HG02870 (cell line): ENCODE measurements at regions not wholly inside any gene's neighbourhood (a gene's known extent, or its start where the extent isn't known, plus 50 kb on each side); places are given as distances from the start of the nearest gene placed in this dataset.
"Not testable (repeated sequence)": the region's sequence is repeated elsewhere in the genome, so short reads cannot be mapped to it uniquely, and the experiment has no call there.

Experiments
- ATAC-seq: cut with Tn5 transposase; IDR thresholded peaks from one replicate; pipeline ENCODE4 v1.9.1; 2021; ENCODE audit warnings: mild to moderate bottlenecking, moderate library complexity; ENCODE audit not compliant: unreplicated experiment

DNA sequence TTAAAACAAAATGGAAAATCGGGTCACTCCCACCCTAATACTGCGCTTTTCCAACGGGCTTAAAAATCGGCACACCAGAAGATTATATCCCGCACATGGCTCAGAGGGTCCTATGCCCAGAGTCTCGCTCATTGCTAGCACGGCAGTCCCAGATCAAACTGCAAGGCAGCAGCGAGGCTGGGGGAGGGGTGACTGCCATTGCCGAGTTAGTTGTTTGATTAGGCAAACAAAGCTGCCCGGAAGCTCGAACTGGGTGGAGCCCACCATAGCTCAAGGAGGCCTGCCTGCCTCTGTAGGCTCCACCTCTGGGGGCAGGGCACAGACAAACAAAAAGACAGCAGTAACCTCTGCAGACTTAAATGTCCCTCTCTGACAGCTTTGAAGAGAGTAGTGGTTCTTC is 100.7 kb upstream of the KLHL1 start:
- ATAC-seq = not testable (repeated sequence)

DNA sequence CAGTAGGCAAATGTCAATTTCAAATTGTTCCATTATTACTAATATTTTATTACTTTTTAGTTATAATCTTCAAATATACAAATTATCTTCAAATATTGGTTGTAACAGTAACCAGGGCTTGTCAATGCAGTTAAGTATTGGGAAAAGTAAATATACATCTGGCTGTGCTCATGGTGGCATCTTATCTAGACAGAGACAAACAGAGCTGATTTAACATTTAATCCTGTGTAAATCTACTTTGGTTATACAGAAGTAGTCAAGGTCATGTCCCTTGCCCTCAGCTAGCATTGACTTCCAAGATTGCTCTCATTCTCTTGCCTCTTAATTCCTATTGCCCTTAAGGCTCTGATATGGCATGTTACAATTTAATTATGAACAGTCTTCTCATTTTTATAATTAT is 98.4 kb upstream of the KLHL1 start:
- no peak for ATAC-seq

DNA sequence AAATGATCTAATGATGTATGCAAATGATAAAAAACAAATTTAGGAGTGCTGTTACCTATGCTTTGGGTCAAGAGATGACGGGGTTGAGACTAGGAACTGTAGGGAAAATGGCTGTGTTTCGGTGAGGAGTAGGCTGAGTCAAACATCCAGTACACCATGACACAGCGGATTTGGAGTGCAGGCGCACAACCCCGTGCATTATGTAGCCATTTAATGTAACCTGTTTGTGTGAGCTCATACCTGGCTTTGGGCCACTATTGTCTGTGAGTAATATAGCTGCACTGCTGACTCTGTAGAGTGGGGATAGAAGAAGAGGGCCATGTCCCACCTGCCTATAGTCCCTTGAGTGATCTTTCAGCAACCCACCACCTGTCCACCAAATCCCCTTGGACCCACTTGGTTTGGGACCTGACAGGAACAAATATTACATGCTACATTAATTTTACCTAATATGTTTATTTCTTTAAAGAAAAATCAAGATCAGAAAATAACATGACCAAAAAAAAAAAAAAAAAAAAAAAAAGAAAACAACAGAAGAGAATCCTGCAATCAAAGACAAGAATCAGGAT is 95.5 kb upstream of the KLHL1 start:
- ATAC-seq = no peak

DNA sequence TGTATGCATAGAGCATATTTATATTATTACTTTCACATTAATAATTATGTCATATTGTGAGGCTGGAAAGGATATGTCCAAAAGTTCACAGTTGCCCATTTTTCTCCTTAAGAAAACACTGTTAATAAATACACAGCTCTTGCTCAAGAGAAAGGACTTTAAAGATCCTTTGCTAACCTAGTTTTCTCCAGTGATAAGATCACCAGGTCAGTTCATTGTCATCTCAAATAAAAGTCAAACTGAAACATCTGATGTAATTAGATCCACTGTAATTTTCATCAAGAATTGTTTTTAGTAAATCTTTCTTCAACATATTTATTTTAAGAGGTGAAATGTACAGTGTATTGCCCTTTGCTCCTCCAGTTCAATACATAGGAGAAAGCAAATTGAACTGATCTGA is 82.8 kb upstream of the KLHL1 start:
- ATAC-seq = no peak

DNA sequence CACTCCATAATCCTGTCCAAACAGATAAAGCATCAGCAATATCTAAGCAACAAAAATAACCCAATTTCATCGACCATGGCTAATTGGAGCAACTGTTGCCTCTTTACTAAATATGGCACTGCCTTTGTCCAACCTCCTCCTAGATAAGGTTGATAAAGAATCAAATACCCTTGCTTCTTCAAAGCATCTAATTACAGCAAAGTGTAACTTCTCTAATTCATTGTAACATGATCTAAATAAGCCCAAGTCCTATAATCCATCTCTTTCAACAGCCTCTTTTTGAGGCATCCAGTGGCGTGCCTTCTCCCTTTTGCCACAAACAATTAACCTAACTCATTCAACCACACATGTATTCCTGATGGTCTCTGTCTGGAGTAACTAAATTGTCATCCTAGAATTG is 81.7 kb upstream of the KLHL1 start:
- ATAC-seq = no peak

DNA sequence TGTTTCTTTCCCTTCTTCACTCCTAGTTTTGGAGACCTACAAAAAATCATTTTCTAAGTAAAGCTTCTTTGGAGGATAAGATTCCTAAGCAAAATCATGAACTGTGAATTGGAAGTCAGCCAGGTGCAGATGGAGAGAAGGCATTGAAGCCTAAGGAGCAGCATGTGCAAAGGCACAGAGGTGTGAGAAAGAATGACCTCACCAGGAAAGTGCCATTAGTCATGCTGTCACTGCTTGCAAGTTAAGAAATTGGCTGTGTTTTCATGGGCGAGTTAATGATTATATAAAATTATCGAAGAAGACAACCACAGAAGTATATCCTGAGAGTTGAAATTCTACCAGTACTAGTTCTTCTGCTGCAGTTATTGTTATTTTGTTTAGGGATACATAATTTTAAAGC is 80.3 kb upstream of the KLHL1 start:
- no peak for ATAC-seq

DNA sequence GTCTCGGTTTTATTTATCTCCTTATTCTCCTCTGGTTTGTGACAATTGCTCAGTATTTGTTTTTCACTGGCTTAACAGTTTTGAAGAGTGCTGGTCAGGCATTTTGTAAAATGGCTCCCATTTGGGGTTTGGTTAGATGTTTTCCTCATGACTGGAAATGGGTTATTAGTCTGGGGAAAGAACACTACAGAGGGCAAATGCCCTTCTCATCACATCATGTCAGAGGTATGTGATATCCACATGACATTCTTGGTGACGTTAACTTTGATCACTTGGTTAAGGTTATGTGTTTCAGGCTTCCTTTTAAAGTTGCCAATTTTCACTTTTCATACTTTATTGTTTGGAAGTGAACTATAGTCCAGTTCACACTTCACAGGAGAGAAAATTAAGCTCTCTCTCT is 74.8 kb upstream of the KLHL1 start:
- ATAC-seq = no peak
